ENCODE measurements at regions not wholly inside any gene's neighbourhood (a gene's known extent, or its start where the extent isn't known, plus 50 kb on each side); places are given as distances from the start of the nearest gene placed in this dataset.

GRCh38 chr7:81161451-81162075, 242.7 kb upstream of the SEMA3C start:
- H3K36me3 ChIP-seq (replicated peaks in 1 of 2), result no peaks in the 10 kb centered on the region
- H3K4me3 ChIP-seq, result no peak overlapping the region
- DNase-seq, result no peak
- intact Hi-C loops (cut with DNase I), result no loop called here
- no peaks in the 10 kb centered on the region for H3K27me3 ChIP-seq
- no peak for TF ChIP-seq POLR2A (IDR thresholded peaks at IDR 0.05)
- TF ChIP-seq, protein P1, sequence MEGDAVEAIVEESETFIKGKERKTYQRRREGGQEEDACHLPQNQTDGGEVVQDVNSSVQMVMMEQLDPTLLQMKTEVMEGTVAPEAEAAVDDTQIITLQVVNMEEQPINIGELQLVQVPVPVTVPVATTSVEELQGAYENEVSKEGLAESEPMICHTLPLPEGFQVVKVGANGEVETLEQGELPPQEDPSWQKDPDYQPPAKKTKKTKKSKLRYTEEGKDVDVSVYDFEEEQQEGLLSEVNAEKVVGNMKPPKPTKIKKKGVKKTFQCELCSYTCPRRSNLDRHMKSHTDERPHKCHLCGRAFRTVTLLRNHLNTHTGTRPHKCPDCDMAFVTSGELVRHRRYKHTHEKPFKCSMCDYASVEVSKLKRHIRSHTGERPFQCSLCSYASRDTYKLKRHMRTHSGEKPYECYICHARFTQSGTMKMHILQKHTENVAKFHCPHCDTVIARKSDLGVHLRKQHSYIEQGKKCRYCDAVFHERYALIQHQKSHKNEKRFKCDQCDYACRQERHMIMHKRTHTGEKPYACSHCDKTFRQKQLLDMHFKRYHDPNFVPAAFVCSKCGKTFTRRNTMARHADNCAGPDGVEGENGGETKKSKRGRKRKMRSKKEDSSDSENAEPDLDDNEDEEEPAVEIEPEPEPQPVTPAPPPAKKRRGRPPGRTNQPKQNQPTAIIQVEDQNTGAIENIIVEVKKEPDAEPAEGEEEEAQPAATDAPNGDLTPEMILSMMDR (IDR thresholded peaks at IDR 0.05), result no peak
- H3K9me3 ChIP-seq (replicated peaks in 1 of 3), result peaks cover 0 to 5% (median 0%) of the 10 kb centered on the region in 3 donors
- no peaks in the 10 kb centered on the region for H3K4me1 ChIP-seq (replicated peaks in 1 of 2)
- WGBS, 4 donors, result 68 to 82% (median 73%) methylated on average over 6 of the region's 6 CpGs
- no peak overlapping the region for H3K27ac ChIP-seq

DNA sequence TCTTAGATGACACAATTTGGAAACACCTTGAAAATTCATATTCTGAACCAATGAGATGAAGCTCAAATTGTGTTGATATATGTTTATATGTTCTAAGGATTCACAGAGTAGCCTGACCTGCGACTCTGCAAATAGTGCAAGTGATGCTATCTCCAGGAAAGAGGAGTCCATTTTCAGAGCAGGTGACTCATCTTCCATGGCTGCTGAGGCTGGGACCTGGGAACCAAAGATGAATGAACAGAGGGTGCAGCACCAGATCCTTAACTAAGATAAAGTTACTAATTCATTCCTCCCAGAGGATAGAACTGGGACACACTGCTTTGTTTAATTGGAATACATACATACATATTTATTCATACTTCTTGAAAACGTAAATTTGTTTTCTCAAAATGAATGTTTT, 240.6 kb upstream of the SEMA3C start:
- H3K4me3 ChIP-seq, result no peak overlapping the region
- H3K27me3 ChIP-seq, result no peaks in the 10 kb centered on the region
- intact Hi-C loops (cut with DNase I), result no loop called here
- H3K27ac ChIP-seq, result no peak overlapping the region
- no peak for DNase-seq
- 63 to 67% (median 65%) methylated on average over 2 of the region's 2 CpGs for WGBS, 4 donors
- no peaks in the 10 kb centered on the region for H3K4me1 ChIP-seq (replicated peaks in 1 of 2)
- H3K9me3 ChIP-seq (replicated peaks in 1 of 3), result peaks cover 0 to 7% (median 0%) of the 10 kb centered on the region in 3 donors
- TF ChIP-seq POLR2A (IDR thresholded peaks at IDR 0.05), result no peak
- H3K36me3 ChIP-seq (replicated peaks in 1 of 2), result no peaks in the 10 kb centered on the region

DNA sequence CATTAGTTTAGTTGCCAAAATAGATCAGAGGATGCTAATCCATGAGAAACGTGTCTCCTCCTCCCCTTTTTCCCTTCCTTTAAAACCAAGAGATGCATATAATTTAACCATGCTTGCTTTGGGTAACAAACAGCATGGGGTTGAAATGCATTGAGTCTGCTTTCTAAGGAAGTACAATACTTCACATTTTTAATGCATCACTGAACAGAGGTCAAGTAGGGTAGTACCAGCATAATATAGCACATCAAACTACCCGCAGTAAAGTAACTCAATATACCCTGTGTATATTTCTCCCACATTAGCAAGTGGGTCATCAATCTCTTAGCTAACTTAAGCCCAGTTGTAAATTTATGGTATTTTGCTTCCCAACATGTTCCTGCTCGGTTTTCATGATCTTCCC, 239.3 kb upstream of the SEMA3C start:
- no peak overlapping the region for H3K4me3 ChIP-seq
- WGBS, 4 donors, result 36 to 51% (median 38%) methylated on average over 3 of the region's 3 CpGs
- H3K9me3 ChIP-seq (replicated peaks in 1 of 3), result peaks cover 0 to 7% (median 0%) of the 10 kb centered on the region in 3 donors
- no peak for TF ChIP-seq POLR2A (IDR thresholded peaks at IDR 0.05)
- TF ChIP-seq, protein P1 (IDR thresholded peaks at IDR 0.05), result no peak
- no peak overlapping the region for H3K27ac ChIP-seq
- no peaks in the 10 kb centered on the region for H3K4me1 ChIP-seq (replicated peaks in 1 of 2)
- H3K27me3 ChIP-seq, result no peaks in the 10 kb centered on the region
- DNase-seq, result no peak
- intact Hi-C loops (cut with DNase I), result no loop called here
- no peaks in the 10 kb centered on the region for H3K36me3 ChIP-seq (replicated peaks in 1 of 2)

GRCh38 chr7:81155654-81156373, 237.0 kb upstream of the SEMA3C start:
- Histone ChIP-seq H3K27me3 (no peaks in the 10 kb centered on the region), H3K36me3 (replicated peaks in 1 of 2) (no peaks in the 10 kb centered on the region), H3K4me3 (no peak overlapping the region), H3K9me3 (replicated peaks in 1 of 3) (peaks cover 0 to 7% (median 0%) of the 10 kb centered on the region in 3 donors), H3K27ac (no peak overlapping the region), H3K4me1 (replicated peaks in 1 of 2) (no peaks in the 10 kb centered on the region)
- DNase-seq, result no peak
- TF ChIP-seq, protein P1 (IDR thresholded peaks at IDR 0.05), result no peak
- no peak for TF ChIP-seq POLR2A (IDR thresholded peaks at IDR 0.05)
- WGBS, 4 donors, result 54 to 68% (median 63%) methylated on average over 4 of the region's 4 CpGs
- intact Hi-C loops (cut with DNase I), result no loop called here

Measured in adrenal gland (tissue), 9 donors.